ENCODE measurements at regions not wholly inside any gene's neighbourhood (a gene's known extent, or its start where the extent isn't known, plus 50 kb on each side); places are given as distances from the start of the nearest gene placed in this dataset.

GRCh38 chr9:82208741-82209450 is 220.3 kb downstream of the SPATA31D1 start:
- Histone ChIP-seq H3K36me3 (ENCODE audit: control insufficient read depth in 4 of 4, insufficient read depth in 4 of 4, low read length in 4 of 4) (no peaks in the 10 kb centered on the region), H3K9ac (ENCODE audit: insufficient read depth in 1 of 2, low read length in 2 of 2) (no peak overlapping the region), H3K4me1 (ENCODE audit: control insufficient read depth in 5 of 5, insufficient read depth in 5 of 5, low read length in 5 of 5) (no peaks in the 10 kb centered on the region), H3K9me3 (ENCODE audit: control insufficient read depth in 4 of 4, insufficient read depth in 3 of 4, low read length in 3 of 4) (peaks cover 0 to 5% (median 0%) of the 10 kb centered on the region in 4 donors), H3K4me3 (no peak overlapping the region), H3K27me3 (ENCODE audit: control insufficient read depth in 3 of 3, insufficient read depth in 3 of 3, low read length in 2 of 3) (no peaks in the 10 kb centered on the region), H3K27ac (ENCODE audit: low read depth in 1 of 2, low read length in 1 of 2) (no peak overlapping the region)
- DNase-seq (no peak), ATAC-seq (ENCODE audit: insufficient read depth, low FRiP score) (no peak)
- TF ChIP-seq CTCF (IDR thresholded peaks at IDR 0.05; ENCODE audit: control extremely low read depth, extremely low read depth), result no peak
- 88 to 97% methylated on average over 2 of the region's 2 CpGs for WGBS, 2 donors

GRCh38 chr9:82209797-82210470 is 221.4 kb downstream of the SPATA31D1 start:
- 73 to 88% methylated on average over 1 of the region's 1 CpG for WGBS, 2 donors
- Histone ChIP-seq H3K27ac (ENCODE audit: low read depth in 1 of 2, low read length in 1 of 2) (no peak overlapping the region), H3K36me3 (ENCODE audit: control insufficient read depth in 4 of 4, insufficient read depth in 4 of 4, low read length in 4 of 4) (no peaks in the 10 kb centered on the region), H3K4me1 (ENCODE audit: control insufficient read depth in 5 of 5, insufficient read depth in 5 of 5, low read length in 5 of 5) (no peaks in the 10 kb centered on the region), H3K9me3 (ENCODE audit: control insufficient read depth in 4 of 4, insufficient read depth in 3 of 4, low read length in 3 of 4) (peaks cover 0 to 5% (median 0%) of the 10 kb centered on the region in 4 donors), H3K9ac (ENCODE audit: insufficient read depth in 1 of 2, low read length in 2 of 2) (no peak overlapping the region), H3K4me3 (no peak overlapping the region), H3K27me3 (ENCODE audit: control insufficient read depth in 3 of 3, insufficient read depth in 3 of 3, low read length in 2 of 3) (no peaks in the 10 kb centered on the region)
- no peak for TF ChIP-seq CTCF (IDR thresholded peaks at IDR 0.05; ENCODE audit: control extremely low read depth, extremely low read depth)
- ATAC-seq (ENCODE audit: insufficient read depth, low FRiP score), result no peak
- DNase-seq, result no peak

GRCh38 chr9:82212885-82213284 is 224.3 kb downstream of the SPATA31D1 start:
- WGBS, 2 donors, result 96 to 100% methylated on average over 1 of the region's 1 CpG
- Histone ChIP-seq H3K9me3 (ENCODE audit: control insufficient read depth in 4 of 4, insufficient read depth in 3 of 4, low read length in 3 of 4) (peaks cover 0 to 5% (median 0%) of the 10 kb centered on the region in 4 donors), H3K4me3 (no peak overlapping the region), H3K27me3 (ENCODE audit: control insufficient read depth in 3 of 3, insufficient read depth in 3 of 3, low read length in 2 of 3) (no peaks in the 10 kb centered on the region), H3K9ac (ENCODE audit: insufficient read depth in 1 of 2, low read length in 2 of 2) (no peak overlapping the region), H3K27ac (ENCODE audit: low read depth in 1 of 2, low read length in 1 of 2) (no peak overlapping the region), H3K4me1 (ENCODE audit: control insufficient read depth in 5 of 5, insufficient read depth in 5 of 5, low read length in 5 of 5) (no peaks in the 10 kb centered on the region), H3K36me3 (ENCODE audit: control insufficient read depth in 4 of 4, insufficient read depth in 4 of 4, low read length in 4 of 4) (no peaks in the 10 kb centered on the region)
- ATAC-seq (ENCODE audit: insufficient read depth, low FRiP score), result no peak
- TF ChIP-seq CTCF (IDR thresholded peaks at IDR 0.05; ENCODE audit: control extremely low read depth, extremely low read depth), result no peak
- DNase-seq, result no peak

Measured in lung (tissue), 11 donors.